ENCODE measurements at regions not wholly inside any gene's neighbourhood (a gene's known extent, or its start where the extent isn't known, plus 50 kb on each side); places are given as distances from the start of the nearest gene placed in this dataset.
A peak's percentile ranks its signal among the peaks of the same experiment; 100 is the strongest.

- ATAC-seq (ENCODE audit: low FRiP score), result peak; percentile 34
These were observed 96.4 kb upstream of the ATL2 start for GRCh38 chr2:38473333-38474005.

GRCh38 chr2:38470115-38470514, 93.0 kb upstream of the ATL2 start:
- DNase-seq (ENCODE audit: low spot score) (no peak), ATAC-seq (ENCODE audit: low FRiP score) (no peak)
- no peak for TF ChIP-seq CTCF (IDR thresholded peaks at IDR 0.05)

More at GRCh38 chr2:38473333-38474005, 96.4 kb upstream of the ATL2 start:
- DNase-seq (ENCODE audit: low spot score), result no peak
- no peak for TF ChIP-seq CTCF (IDR thresholded peaks at IDR 0.05)

DNA sequence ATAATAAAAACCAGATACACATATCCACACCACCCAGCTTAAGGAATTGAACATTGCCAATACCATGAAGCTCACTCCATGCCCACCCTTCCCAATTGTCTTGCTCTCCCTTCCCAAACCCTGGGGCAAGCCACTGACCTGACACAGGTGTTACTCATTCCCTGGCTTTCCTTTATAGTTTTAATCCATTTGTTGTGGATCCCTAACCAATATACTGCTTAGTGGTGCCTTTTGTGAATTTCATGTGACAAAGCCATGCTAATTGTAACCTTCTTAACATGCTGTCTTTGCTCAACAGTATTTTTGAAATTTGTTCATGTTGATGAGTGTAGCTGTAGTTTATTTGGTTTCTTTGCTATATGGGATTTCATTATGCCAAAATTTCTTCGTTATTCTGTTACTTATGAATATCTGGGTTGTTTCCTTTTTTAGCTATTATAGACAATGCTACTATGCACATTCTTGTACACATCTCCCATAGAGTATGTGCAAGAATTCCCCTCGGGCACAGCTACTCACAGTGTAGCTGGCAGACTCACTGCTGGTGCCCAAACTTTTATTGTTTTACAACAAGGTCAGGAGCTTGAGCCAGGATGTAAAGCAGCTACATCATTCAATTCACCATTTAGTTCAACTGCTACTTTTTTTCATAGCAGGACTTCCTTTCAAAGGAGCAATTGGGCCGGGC, 90.8 kb upstream of the ATL2 start:
- ATAC-seq (ENCODE audit: low FRiP score), result no peak
- TF ChIP-seq CTCF (IDR thresholded peaks at IDR 0.05), result no peak
- no peak for DNase-seq (ENCODE audit: low spot score)

DNA sequence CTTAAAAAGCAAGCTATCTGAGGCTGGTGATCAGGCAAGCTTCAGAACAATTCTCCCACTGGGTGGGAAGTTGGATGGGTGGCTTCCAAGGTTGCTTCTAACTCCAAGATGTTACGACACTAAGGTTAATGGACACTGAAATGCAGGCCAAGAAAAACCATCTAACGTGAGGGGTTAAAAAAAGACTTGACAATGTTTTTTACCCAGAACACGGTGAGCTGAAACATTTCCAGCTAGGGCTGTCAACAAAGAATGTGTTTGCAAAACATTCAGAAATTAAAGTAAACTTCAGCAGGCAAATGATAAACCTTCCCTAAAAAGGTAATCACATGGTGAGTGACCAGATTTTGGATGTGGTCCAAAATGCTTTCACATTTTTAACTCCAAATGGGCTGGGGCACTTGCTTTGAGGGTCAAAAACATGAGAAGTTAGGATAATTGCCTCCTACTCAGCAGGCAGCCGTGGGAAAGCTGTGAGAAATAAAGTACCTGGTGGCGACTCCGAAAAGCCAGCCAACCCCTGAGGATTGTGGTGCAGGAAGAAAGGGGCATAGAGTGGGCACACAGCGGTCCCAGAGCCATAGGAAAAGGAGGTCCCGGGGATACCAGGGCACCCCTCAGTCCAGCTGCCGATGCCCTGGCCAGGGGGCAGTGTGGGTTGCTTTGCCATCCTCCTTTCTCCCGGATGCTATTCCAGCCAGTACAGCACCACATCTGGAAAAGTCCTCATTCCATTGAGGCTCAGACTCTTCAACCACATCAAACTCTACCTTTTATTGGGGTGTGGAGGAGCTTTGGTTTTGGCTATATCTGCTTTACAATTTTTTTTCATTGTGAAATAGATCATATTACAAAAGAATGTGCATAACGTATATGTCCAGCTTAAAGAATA, 90.0 kb upstream of the ATL2 start:
- ATAC-seq (ENCODE audit: low FRiP score) (peak; percentile 37), DNase-seq (ENCODE audit: low spot score) (no peak)
- no peak for TF ChIP-seq CTCF (IDR thresholded peaks at IDR 0.05)

DNA sequence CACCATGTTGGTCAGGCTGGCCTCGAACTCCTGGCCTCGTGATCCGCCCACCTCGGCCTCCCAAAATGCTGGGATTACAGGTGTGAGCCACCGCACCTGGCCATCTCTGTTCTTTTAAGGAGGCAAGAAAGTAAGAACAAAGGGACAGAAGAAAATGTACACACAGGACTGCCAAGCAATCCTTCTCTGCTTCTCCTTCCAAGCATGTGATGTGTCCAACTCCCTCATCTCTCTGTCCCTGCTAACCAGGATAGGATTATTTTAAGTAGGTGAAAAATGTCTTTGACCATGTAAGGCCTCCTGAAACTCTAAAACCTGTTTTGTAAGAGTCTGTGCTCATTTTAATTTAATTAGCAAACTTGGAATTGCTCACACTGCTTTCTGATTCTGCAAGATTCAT, 89.3 kb upstream of the ATL2 start:
- ATAC-seq (ENCODE audit: low FRiP score) (no peak), DNase-seq (ENCODE audit: low spot score) (no peak)
- TF ChIP-seq CTCF (IDR thresholded peaks at IDR 0.05), result no peak

- no peak for TF ChIP-seq CTCF (IDR thresholded peaks at IDR 0.05)
- ATAC-seq (ENCODE audit: low FRiP score), result no peak
- no peak for DNase-seq (ENCODE audit: low spot score)
These were observed 88.7 kb upstream of the ATL2 start for GRCh38 chr2:38465789-38466127.
